ENCODE measurements at regions not wholly inside any gene's neighbourhood (a gene's known extent, or its start where the extent isn't known, plus 50 kb on each side); places are given as distances from the start of the nearest gene placed in this dataset.
A peak's percentile ranks its signal among the peaks of the same experiment; 100 is the strongest.

- DNase-seq: no peak
- no peak for ATAC-seq
- H3K9me3 ChIP-seq (ENCODE audit: control insufficient read depth, low read length): no peaks in the 10 kb centered on the region
- 54% methylated on average over 1 of the region's 1 CpG for WGBS
- intact Hi-C loops (cut with DNase I): no loop called here
- no peak overlapping the region for H3K27ac ChIP-seq (ENCODE audit: low read length)
- no peak overlapping the region for H3K4me3 ChIP-seq (ENCODE audit: low read length)
- H3K4me1 ChIP-seq (ENCODE audit: control insufficient read depth, insufficient read depth, low read length): no peaks in the 10 kb centered on the region
- no peaks in the 10 kb centered on the region for H3K27me3 ChIP-seq (ENCODE audit: control insufficient read depth, insufficient read depth)
These were observed 175.8 kb upstream of the ATP2B1 start for GRCh38 chr12:89884416-89884898.

GRCh38 chr12:89883630-89884389 lies 175.2 kb upstream of the ATP2B1 start:
- intact Hi-C loops (cut with DNase I): no loop called here
- Histone ChIP-seq H3K4me3 (ENCODE audit: low read length) (no peak overlapping the region), H3K4me1 (ENCODE audit: control insufficient read depth, insufficient read depth, low read length) (no peaks in the 10 kb centered on the region), H3K27me3 (ENCODE audit: control insufficient read depth, insufficient read depth) (no peaks in the 10 kb centered on the region), H3K9me3 (ENCODE audit: control insufficient read depth, low read length) (no peaks in the 10 kb centered on the region), H3K27ac (ENCODE audit: low read length) (no peak overlapping the region)
- DNase-seq: no peak
- ATAC-seq: peak in 1 of 2 donors; percentile 23
- WGBS: 93% methylated on average over 4 of the region's 4 CpGs

- no peak overlapping the region for H3K4me3 ChIP-seq (ENCODE audit: low read length)
- no peaks in the 10 kb centered on the region for H3K4me1 ChIP-seq (ENCODE audit: control insufficient read depth, insufficient read depth, low read length)
- H3K27ac ChIP-seq (ENCODE audit: low read length): no peak overlapping the region
- intact Hi-C loops (cut with DNase I): no loop called here
- H3K9me3 ChIP-seq (ENCODE audit: control insufficient read depth, low read length): no peaks in the 10 kb centered on the region
- DNase-seq (no peak), ATAC-seq (no peak)
- H3K27me3 ChIP-seq (ENCODE audit: control insufficient read depth, insufficient read depth): no peaks in the 10 kb centered on the region
These were observed 174.2 kb upstream of the ATP2B1 start for GRCh38 chr12:89882792-89883191.

GRCh38 chr12:89882050-89882449 lies 173.4 kb upstream of the ATP2B1 start:
- Histone ChIP-seq H3K27me3 (ENCODE audit: control insufficient read depth, insufficient read depth) (no peaks in the 10 kb centered on the region), H3K4me3 (ENCODE audit: low read length) (no peak overlapping the region), H3K4me1 (ENCODE audit: control insufficient read depth, insufficient read depth, low read length) (no peaks in the 10 kb centered on the region), H3K27ac (ENCODE audit: low read length) (no peak overlapping the region), H3K9me3 (ENCODE audit: control insufficient read depth, low read length) (no peaks in the 10 kb centered on the region)
- DNase-seq (no peak), ATAC-seq (no peak)
- intact Hi-C loops (cut with DNase I): no loop called here

- DNase-seq: peak in 1 of 3 donors; percentile 18
- ATAC-seq: no peak
- Histone ChIP-seq H3K4me1 (ENCODE audit: control insufficient read depth, insufficient read depth, low read length) (no peaks in the 10 kb centered on the region), H3K9me3 (ENCODE audit: control insufficient read depth, low read length) (no peaks in the 10 kb centered on the region), H3K4me3 (ENCODE audit: low read length) (no peak overlapping the region), H3K27ac (ENCODE audit: low read length) (no peak overlapping the region), H3K27me3 (ENCODE audit: control insufficient read depth, insufficient read depth) (no peaks in the 10 kb centered on the region)
- intact Hi-C loops (cut with DNase I): no loop called here
- WGBS: 69% methylated on average over 4 of the region's 4 CpGs
These were observed 172.2 kb upstream of the ATP2B1 start for GRCh38 chr12:89880690-89881350.

- H3K4me3 ChIP-seq (ENCODE audit: low read length): no peak overlapping the region
- WGBS: 98% methylated on average over 1 of the region's 1 CpG
- no peaks in the 10 kb centered on the region for H3K27me3 ChIP-seq (ENCODE audit: control insufficient read depth, insufficient read depth)
- H3K9me3 ChIP-seq (ENCODE audit: control insufficient read depth, low read length): no peaks in the 10 kb centered on the region
- DNase-seq (no peak), ATAC-seq (no peak)
- no peaks in the 10 kb centered on the region for H3K4me1 ChIP-seq (ENCODE audit: control insufficient read depth, insufficient read depth, low read length)
- no peak overlapping the region for H3K27ac ChIP-seq (ENCODE audit: low read length)
- intact Hi-C loops (cut with DNase I): no loop called here
These were observed 171.1 kb upstream of the ATP2B1 start for GRCh38 chr12:89879766-89880165.

GRCh38 chr12:89878950-89879349 lies 170.3 kb upstream of the ATP2B1 start:
- Histone ChIP-seq H3K27ac (ENCODE audit: low read length) (no peak overlapping the region), H3K4me3 (ENCODE audit: low read length) (no peak overlapping the region), H3K9me3 (ENCODE audit: control insufficient read depth, low read length) (no peaks in the 10 kb centered on the region), H3K27me3 (ENCODE audit: control insufficient read depth, insufficient read depth) (no peaks in the 10 kb centered on the region), H3K4me1 (ENCODE audit: control insufficient read depth, insufficient read depth, low read length) (peaks cover 2% of the 10 kb centered on the region)
- no peak for DNase-seq
- WGBS: 81% methylated on average over 2 of the region's 2 CpGs
- intact Hi-C loops (cut with DNase I): no loop called here
- no peak for ATAC-seq

- WGBS: 97% methylated on average over 6 of the region's 6 CpGs
- intact Hi-C loops (cut with DNase I): no loop called here
- ATAC-seq: no peak
- no peak overlapping the region for H3K27ac ChIP-seq (ENCODE audit: low read length)
- no peak overlapping the region for H3K4me3 ChIP-seq (ENCODE audit: low read length)
- DNase-seq: no peak
- H3K9me3 ChIP-seq (ENCODE audit: control insufficient read depth, low read length): no peaks in the 10 kb centered on the region
- peaks cover 5% of the 10 kb centered on the region for H3K4me1 ChIP-seq (ENCODE audit: control insufficient read depth, insufficient read depth, low read length)
- H3K27me3 ChIP-seq (ENCODE audit: control insufficient read depth, insufficient read depth): no peaks in the 10 kb centered on the region
These were observed 169.7 kb upstream of the ATP2B1 start for GRCh38 chr12:89878327-89878726.

GRCh38 chr12:89877671-89878070 lies 169.0 kb upstream of the ATP2B1 start:
- ATAC-seq (no peak), DNase-seq (no peak)
- WGBS: 85% methylated on average over 3 of the region's 3 CpGs
- H3K4me3 ChIP-seq (ENCODE audit: low read length): no peak overlapping the region
- peaks cover 5% of the 10 kb centered on the region for H3K4me1 ChIP-seq (ENCODE audit: control insufficient read depth, insufficient read depth, low read length)
- no peak overlapping the region for H3K27ac ChIP-seq (ENCODE audit: low read length)
- intact Hi-C loops (cut with DNase I): no loop called here
- no peaks in the 10 kb centered on the region for H3K27me3 ChIP-seq (ENCODE audit: control insufficient read depth, insufficient read depth)
- no peaks in the 10 kb centered on the region for H3K9me3 ChIP-seq (ENCODE audit: control insufficient read depth, low read length)

- Histone ChIP-seq H3K9me3 (ENCODE audit: control insufficient read depth, low read length) (no peaks in the 10 kb centered on the region), H3K27me3 (ENCODE audit: control insufficient read depth, insufficient read depth) (no peaks in the 10 kb centered on the region), H3K4me3 (ENCODE audit: low read length) (no peak overlapping the region), H3K4me1 (ENCODE audit: control insufficient read depth, insufficient read depth, low read length) (peaks cover 5% of the 10 kb centered on the region), H3K27ac (ENCODE audit: low read length) (no peak overlapping the region)
- ATAC-seq (no peak), DNase-seq (no peak)
- intact Hi-C loops (cut with DNase I): no loop called here
- WGBS: 92% methylated on average over 3 of the region's 3 CpGs
These were observed 168.5 kb upstream of the ATP2B1 start for GRCh38 chr12:89877136-89877535.

- no peak overlapping the region for H3K4me3 ChIP-seq (ENCODE audit: low read length)
- ATAC-seq (no peak), DNase-seq (no peak)
- intact Hi-C loops (cut with DNase I): no loop called here
- WGBS: 32% methylated on average over 1 of the region's 1 CpG
- peaks cover 5% of the 10 kb centered on the region for H3K4me1 ChIP-seq (ENCODE audit: control insufficient read depth, insufficient read depth, low read length)
- H3K9me3 ChIP-seq (ENCODE audit: control insufficient read depth, low read length): no peaks in the 10 kb centered on the region
- no peak overlapping the region for H3K27ac ChIP-seq (ENCODE audit: low read length)
- no peaks in the 10 kb centered on the region for H3K27me3 ChIP-seq (ENCODE audit: control insufficient read depth, insufficient read depth)
These were observed 167.2 kb upstream of the ATP2B1 start for GRCh38 chr12:89875809-89876208.
